GM23338 (cell line): ENCODE measurements at regions not wholly inside any gene's neighbourhood (a gene's known extent, or its start where the extent isn't known, plus 50 kb on each side); places are given as distances from the start of the nearest gene placed in this dataset.

Source experiments
- ATAC-seq: fragments of 200-7000 bp; cut with Tn5 transposase; 3 replicates; pipeline ENCODE4 v1.9.1; 2020
- DNase-seq: peaks from one replicate; pipeline ENCODE4 v3.0.0-alpha.2; 2015; ENCODE audit warnings: low spot score
- H2AFZ ChIP-seq: fragments of 200-600 bp; sonication (generic); 2 replicates; pipeline ENCODE4 v1.8.0; 2016; ENCODE audit warnings: antibody characterized with exemption, mild to moderate bottlenecking, moderate library complexity
- H3F3A ChIP-seq: fragments of 200-600 bp; sonication (generic); replicated peaks from 2 replicates; pipeline ENCODE4 v1.8.0; 2017; ENCODE audit warnings: antibody characterized with exemption, mixed run types, low read depth
- H3K27ac ChIP-seq: fragments of 200-600 bp; sonication (generic); 2 replicates; pipeline ENCODE4 v1.6.1; 2016; ENCODE audit warnings: low read depth
- H3K27me3 ChIP-seq: fragments of 200-600 bp; sonication (generic); 2 replicates; pipeline ENCODE4 v1.8.0; 2016; ENCODE audit warnings: mild to moderate bottlenecking, mixed run types, moderate library complexity; ENCODE audit not compliant: insufficient read depth
- H3K36me3 ChIP-seq: fragments of 200-600 bp; sonication (generic); 2 replicates; pipeline ENCODE4 v1.8.0; 2016; ENCODE audit warnings: mild to moderate bottlenecking; ENCODE audit not compliant: insufficient read depth
- H3K4me1 ChIP-seq: fragments of 200-600 bp; sonication (generic); 2 replicates; pipeline ENCODE4 v1.8.0; 2016; ENCODE audit warnings: mild to moderate bottlenecking, moderate library complexity; ENCODE audit not compliant: insufficient read depth
- H3K4me2 ChIP-seq: fragments of 200-600 bp; sonication (generic); 2 replicates; pipeline ENCODE4 v1.7.1; 2017; ENCODE audit warnings: mixed run types
- H3K4me3 ChIP-seq: fragments of 200-600 bp; sonication (generic); 2 replicates; pipeline ENCODE4 v1.6.1; 2016; ENCODE audit warnings: mixed run types
- H3K79me2 ChIP-seq: fragments of 200-600 bp; sonication (generic); replicated peaks from 2 replicates; pipeline ENCODE4 v1.8.0; 2017; ENCODE audit warnings: mild to moderate bottlenecking; ENCODE audit not compliant: insufficient read depth
- H3K9me2 ChIP-seq: fragments of 200-600 bp; sonication (generic); 2 replicates; pipeline ENCODE4 v1.8.0; 2017; ENCODE audit not compliant: insufficient read depth
- H4K20me1 ChIP-seq: fragments of 200-600 bp; sonication (generic); replicated peaks from 2 replicates; pipeline ENCODE4 v1.8.0; 2017; ENCODE audit warnings: mild to moderate bottlenecking; ENCODE audit not compliant: insufficient read depth
- H3K27ac Mint-ChIP-seq: 2 replicates; pipeline ENCODE4 v1.8.0; 2020; ENCODE audit warnings: inconsistent platforms, mild to moderate bottlenecking, moderate library complexity, mixed read lengths
- H3K27me3 Mint-ChIP-seq: 3 replicates; pipeline ENCODE4 v1.8.0; 2022; ENCODE audit warnings: low read depth, mild to moderate bottlenecking, moderate library complexity, mixed read lengths, inconsistent platforms; ENCODE audit not compliant: insufficient read depth, poor library complexity
- H3K36me3 Mint-ChIP-seq: 3 replicates; pipeline ENCODE4 v1.8.0; 2021; ENCODE audit warnings: low read depth, mild to moderate bottlenecking, inconsistent platforms, moderate library complexity, mixed read lengths
- H3K4me1 Mint-ChIP-seq: 3 replicates; pipeline ENCODE4 v1.8.0; 2020; ENCODE audit warnings: mild to moderate bottlenecking, inconsistent platforms, mixed read lengths
- H3K4me3 Mint-ChIP-seq: 3 replicates; pipeline ENCODE4 v1.8.0; 2021; ENCODE audit warnings: moderate library complexity, mild to moderate bottlenecking, inconsistent platforms, mixed read lengths
- H3K9me3 Mint-ChIP-seq: 3 replicates; pipeline ENCODE4 v1.8.0; 2020; ENCODE audit warnings: moderate library complexity, mild to moderate bottlenecking, inconsistent platforms, mixed read lengths
- CREB1 ChIP-seq: fragments of 250-450 bp; sonication (Bioruptor Pico); IDR thresholded peaks from 2 replicates; pipeline ENCODE4 v1.5.0; 2020; ENCODE audit warnings: low read depth, mild to moderate bottlenecking, moderate library complexity
- EZH2phosphoT487 ChIP-seq: fragments of 200-600 bp; sonication (generic); IDR thresholded peaks from one replicate; pipeline ENCODE4 v1.8.1; 2018; ENCODE audit warnings: antibody characterized with exemption; ENCODE audit not compliant: unreplicated experiment
- JUNB ChIP-seq: IDR thresholded peaks from one replicate; pipeline ENCODE4 v1.6.1; 2016; ENCODE audit warnings: antibody characterized with exemption; ENCODE audit not compliant: unreplicated experiment
- NANOG ChIP-seq: IDR thresholded peaks from 2 replicates; pipeline ENCODE4 v1.6.1; 2016; ENCODE audit warnings: antibody characterized with exemption, borderline replicate concordance
- STAT1 ChIP-seq: IDR thresholded peaks from one replicate; pipeline ENCODE4 v1.6.1; 2016; ENCODE audit warnings: antibody characterized with exemption; ENCODE audit not compliant: unreplicated experiment
- ZNF114 ChIP-seq: fragments of 250-450 bp; sonication (Bioruptor Pico); IDR thresholded peaks from 2 replicates; pipeline ENCODE4 v1.5.0; 2020; ENCODE audit warnings: mild to moderate bottlenecking, moderate library complexity
- ZNF331 ChIP-seq: fragments of 250-450 bp; sonication (Bioruptor Pico); IDR thresholded peaks from 2 replicates; pipeline ENCODE4 v1.5.0; 2020; ENCODE audit warnings: low read depth, mild to moderate bottlenecking, moderate library complexity
- TF ChIP-seq, protein P1 (sequence below): IDR thresholded peaks from 2 replicates; pipeline ENCODE4 v1.6.1; 2016; ENCODE audit warnings: antibody characterized with exemption
- TF ChIP-seq, protein P2 (sequence below): IDR thresholded peaks from one replicate; pipeline ENCODE4 v1.6.1; 2018; ENCODE audit warnings: antibody characterized with exemption; ENCODE audit not compliant: unreplicated experiment

DNA sequence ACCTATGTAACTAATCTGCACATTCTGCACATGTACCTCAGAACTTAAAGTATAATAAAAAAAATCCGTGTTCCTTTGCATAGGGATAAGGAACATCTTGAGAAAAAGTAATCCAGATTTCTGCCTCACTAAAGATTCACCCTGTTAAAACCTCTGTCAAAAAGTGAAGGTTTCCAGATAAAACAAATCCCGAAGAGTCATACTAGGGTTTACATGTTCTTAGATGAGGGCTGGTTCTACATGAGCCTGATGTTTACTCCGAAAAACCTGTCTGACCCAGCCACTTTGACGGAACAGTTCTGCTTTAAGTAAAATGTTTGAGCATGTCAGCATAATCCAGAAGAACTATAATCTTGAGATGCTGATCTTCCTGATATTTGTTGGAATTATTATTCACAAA lies 515.6 kb upstream of the SLC8A1 start:
- Mint-ChIP-seq H3K27ac (no peak overlapping the region), H3K36me3 (no peaks in the 10 kb centered on the region), H3K9me3 (no peaks in the 10 kb centered on the region), H3K27me3 (no peaks in the 10 kb centered on the region), H3K4me1 (no peaks in the 10 kb centered on the region), H3K4me3 (no peak overlapping the region)
- Histone ChIP-seq H3K4me3 (no peak overlapping the region), H3K4me2 (no peak overlapping the region), H3K9me2 (no peaks in the 10 kb centered on the region; the same call in 1 of the 2 replicates), H3K4me1 (no peaks in the 10 kb centered on the region), H2AFZ (no peak overlapping the region), H4K20me1 (no peaks in the 10 kb centered on the region), H3F3A (no peaks in the 10 kb centered on the region), H3K79me2 (no peaks in the 10 kb centered on the region), H3K27ac (no peak overlapping the region), H3K27me3 (no peaks in the 10 kb centered on the region), H3K36me3 (no peaks in the 10 kb centered on the region)
- ATAC-seq (no peak), DNase-seq (no peak)
- no peak for TF ChIP-seq STAT1
- no peak for TF ChIP-seq ZNF114 (CRISPR knock-in tag)
- no peak for TF ChIP-seq CREB1 (CRISPR knock-in tag)
- TF ChIP-seq, protein P1, sequence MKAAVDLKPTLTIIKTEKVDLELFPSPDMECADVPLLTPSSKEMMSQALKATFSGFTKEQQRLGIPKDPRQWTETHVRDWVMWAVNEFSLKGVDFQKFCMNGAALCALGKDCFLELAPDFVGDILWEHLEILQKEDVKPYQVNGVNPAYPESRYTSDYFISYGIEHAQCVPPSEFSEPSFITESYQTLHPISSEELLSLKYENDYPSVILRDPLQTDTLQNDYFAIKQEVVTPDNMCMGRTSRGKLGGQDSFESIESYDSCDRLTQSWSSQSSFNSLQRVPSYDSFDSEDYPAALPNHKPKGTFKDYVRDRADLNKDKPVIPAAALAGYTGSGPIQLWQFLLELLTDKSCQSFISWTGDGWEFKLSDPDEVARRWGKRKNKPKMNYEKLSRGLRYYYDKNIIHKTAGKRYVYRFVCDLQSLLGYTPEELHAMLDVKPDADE = no peak

DNA sequence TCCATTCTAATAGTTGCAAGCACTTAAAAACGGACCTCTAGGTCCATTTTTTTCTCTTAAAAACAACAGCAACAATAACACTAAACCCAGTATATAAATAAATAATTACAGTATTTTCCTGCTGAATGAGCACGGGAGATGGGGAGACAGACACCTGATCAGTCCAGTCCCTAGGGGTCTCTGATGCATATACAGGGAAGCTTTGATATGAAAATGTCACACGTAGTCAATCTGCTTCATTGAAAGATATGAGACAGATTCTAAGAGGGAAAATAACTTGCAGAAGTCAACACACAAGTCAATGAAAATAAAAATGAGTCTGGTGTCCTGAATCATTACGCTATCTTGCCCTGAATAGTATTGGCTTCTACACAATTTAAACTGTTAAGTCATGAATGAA lies 523.3 kb upstream of the SLC8A1 start:
- Histone ChIP-seq H2AFZ (no peak overlapping the region), H3K27ac (no peak overlapping the region), H3F3A (no peaks in the 10 kb centered on the region), H3K4me2 (no peak overlapping the region), H4K20me1 (no peaks in the 10 kb centered on the region), H3K27me3 (no peaks in the 10 kb centered on the region), H3K4me3 (no peak overlapping the region), H3K36me3 (no peaks in the 10 kb centered on the region), H3K9me2 (no peaks in the 10 kb centered on the region; the same call in 1 of the 2 replicates), H3K79me2 (no peaks in the 10 kb centered on the region), H3K4me1 (no peaks in the 10 kb centered on the region)
- ATAC-seq = no peak
- no peaks in the 10 kb centered on the region for H3K27me3 Mint-ChIP-seq
- H3K9me3 Mint-ChIP-seq = 0 out of 3 replicates have a peak, but pooled peaks cover 4% of the 10 kb centered on the region
- no peak overlapping the region for H3K27ac Mint-ChIP-seq
- H3K36me3 Mint-ChIP-seq = no peaks in the 10 kb centered on the region
- no peaks in the 10 kb centered on the region for H3K4me1 Mint-ChIP-seq
- no peak for DNase-seq
- TF ChIP-seq ZNF331 (CRISPR knock-in tag) (no peak), JUNB (no peak), EZH2phosphoT487 (no peak), CREB1 (CRISPR knock-in tag) (no peak), NANOG (no peak), STAT1 (no peak)
- TF ChIP-seq, protein P1 = no peak
- TF ChIP-seq, protein P2, sequence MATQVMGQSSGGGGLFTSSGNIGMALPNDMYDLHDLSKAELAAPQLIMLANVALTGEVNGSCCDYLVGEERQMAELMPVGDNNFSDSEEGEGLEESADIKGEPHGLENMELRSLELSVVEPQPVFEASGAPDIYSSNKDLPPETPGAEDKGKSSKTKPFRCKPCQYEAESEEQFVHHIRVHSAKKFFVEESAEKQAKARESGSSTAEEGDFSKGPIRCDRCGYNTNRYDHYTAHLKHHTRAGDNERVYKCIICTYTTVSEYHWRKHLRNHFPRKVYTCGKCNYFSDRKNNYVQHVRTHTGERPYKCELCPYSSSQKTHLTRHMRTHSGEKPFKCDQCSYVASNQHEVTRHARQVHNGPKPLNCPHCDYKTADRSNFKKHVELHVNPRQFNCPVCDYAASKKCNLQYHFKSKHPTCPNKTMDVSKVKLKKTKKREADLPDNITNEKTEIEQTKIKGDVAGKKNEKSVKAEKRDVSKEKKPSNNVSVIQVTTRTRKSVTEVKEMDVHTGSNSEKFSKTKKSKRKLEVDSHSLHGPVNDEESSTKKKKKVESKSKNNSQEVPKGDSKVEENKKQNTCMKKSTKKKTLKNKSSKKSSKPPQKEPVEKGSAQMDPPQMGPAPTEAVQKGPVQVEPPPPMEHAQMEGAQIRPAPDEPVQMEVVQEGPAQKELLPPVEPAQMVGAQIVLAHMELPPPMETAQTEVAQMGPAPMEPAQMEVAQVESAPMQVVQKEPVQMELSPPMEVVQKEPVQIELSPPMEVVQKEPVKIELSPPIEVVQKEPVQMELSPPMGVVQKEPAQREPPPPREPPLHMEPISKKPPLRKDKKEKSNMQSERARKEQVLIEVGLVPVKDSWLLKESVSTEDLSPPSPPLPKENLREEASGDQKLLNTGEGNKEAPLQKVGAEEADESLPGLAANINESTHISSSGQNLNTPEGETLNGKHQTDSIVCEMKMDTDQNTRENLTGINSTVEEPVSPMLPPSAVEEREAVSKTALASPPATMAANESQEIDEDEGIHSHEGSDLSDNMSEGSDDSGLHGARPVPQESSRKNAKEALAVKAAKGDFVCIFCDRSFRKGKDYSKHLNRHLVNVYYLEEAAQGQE = no peak
- H3K4me3 Mint-ChIP-seq = no peak overlapping the region
